ENCODE measurements at regions not wholly inside any gene's neighbourhood (a gene's known extent, or its start where the extent isn't known, plus 50 kb on each side); places are given as distances from the start of the nearest gene placed in this dataset.
"Not testable (repeated sequence)": the region's sequence is repeated elsewhere in the genome, so short reads cannot be mapped to it uniquely, and the experiment has no call there.

DNA sequence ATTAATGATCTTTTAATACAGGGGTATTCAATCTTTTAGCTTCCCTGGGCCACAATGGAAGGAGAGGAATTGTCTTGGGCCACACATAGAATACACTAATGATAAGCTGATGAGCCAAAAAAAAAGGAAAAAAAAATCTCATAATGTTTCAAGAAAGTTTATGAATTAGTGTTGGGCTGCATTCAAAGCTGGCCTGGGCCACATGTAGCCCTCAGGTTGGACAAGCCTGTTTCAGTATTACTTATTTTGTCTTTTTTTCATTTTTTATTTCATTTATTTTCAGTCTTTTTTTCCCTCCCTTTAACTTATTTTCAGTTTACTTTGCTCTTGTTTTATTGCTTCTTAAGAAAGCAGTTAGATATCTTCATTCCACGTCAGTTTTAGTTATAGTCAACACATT lies 2171.8 kb upstream of the DEFB115 start:
- Histone ChIP-seq H3K36me3 (ENCODE audit: control insufficient read depth, insufficient read depth, low read length) (no peaks in the 10 kb centered on the region), H3K9ac (ENCODE audit: insufficient read depth, low read length) (no peak overlapping the region), H3K9me3 (ENCODE audit: control insufficient read depth, insufficient read depth, low read depth, low read length) (peaks cover 1% of the 10 kb centered on the region), H3K79me2 (ENCODE audit: control insufficient read depth, insufficient read depth, low read length) (no peaks in the 10 kb centered on the region), H3K4me1 (ENCODE audit: control insufficient read depth, extremely low read depth, insufficient read depth, low read length) (no peaks in the 10 kb centered on the region), H3K27ac (ENCODE audit: insufficient read depth, low read length) (no peak overlapping the region), H3K27me3 (ENCODE audit: control insufficient read depth, insufficient read depth, low read length) (no peaks in the 10 kb centered on the region), H4K20me1 (ENCODE audit: control insufficient read depth, extremely low read depth, insufficient read depth, low read length) (no peaks in the 10 kb centered on the region), H3K4me2 (ENCODE audit: extremely low read depth, insufficient read depth, low read length) (no peak overlapping the region), H2AFZ (ENCODE audit: low read length) (no peak overlapping the region), H3K4me3 (replicated peaks in 1 of 4; ENCODE audit: control extremely low read depth in 1 of 4, insufficient read depth in 1 of 4, low read depth in 3 of 4, low read length in 4 of 4) (no peak overlapping the region)
- TF ChIP-seq EZH2 (IDR thresholded peaks at IDR 0.05; ENCODE audit: low read length, missing control alignments) (no peak), CTCF (conservative IDR thresholded peaks at IDR 0.05 in 1 of 2, IDR thresholded peaks at IDR 0.05 in 1 of 2; ENCODE audit: low read depth in 1 of 2, low read length in 2 of 2) (no peak)
- no peak for DNase-seq (ENCODE audit: low read depth in 2 of 2)

DNA sequence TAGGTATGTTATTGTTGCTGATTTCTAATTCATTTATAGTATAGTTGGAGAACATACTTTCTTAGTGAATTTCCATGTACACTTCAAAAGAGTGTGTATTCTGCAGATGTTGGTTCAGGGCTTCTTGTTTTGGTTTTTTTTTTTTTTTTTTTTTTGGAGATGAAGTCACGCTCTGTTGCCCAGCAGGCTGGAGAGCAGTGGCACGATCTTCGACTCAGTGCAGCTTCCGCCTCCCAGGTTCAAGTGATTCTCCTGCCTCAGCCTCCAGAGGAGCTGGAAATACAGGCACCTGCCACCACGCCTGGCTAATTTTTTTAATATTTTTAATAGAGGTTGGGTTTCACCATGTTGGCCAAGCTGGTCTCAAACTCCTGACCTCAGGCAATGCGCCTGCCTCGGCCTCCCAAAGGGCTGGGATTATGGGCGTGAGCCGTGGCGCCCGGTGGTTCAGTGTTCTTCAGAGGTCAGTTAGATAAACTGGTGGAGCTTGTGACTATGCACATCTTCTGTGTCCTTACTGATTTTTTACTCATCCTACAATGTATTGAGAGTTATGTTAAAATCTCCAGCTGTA lies 2171.2 kb upstream of the DEFB115 start:
- H4K20me1 ChIP-seq (ENCODE audit: control insufficient read depth, extremely low read depth, insufficient read depth, low read length); DNase-seq (ENCODE audit: low read depth in 2 of 2); H3K79me2 ChIP-seq (ENCODE audit: control insufficient read depth, insufficient read depth, low read length); H3K36me3 ChIP-seq (ENCODE audit: control insufficient read depth, insufficient read depth, low read length); H3K4me1 ChIP-seq (ENCODE audit: control insufficient read depth, extremely low read depth, insufficient read depth, low read length); H3K27me3 ChIP-seq (ENCODE audit: control insufficient read depth, insufficient read depth, low read length); H3K9ac ChIP-seq (ENCODE audit: insufficient read depth, low read length); H3K9me3 ChIP-seq (ENCODE audit: control insufficient read depth, insufficient read depth, low read depth, low read length); H3K4me3 ChIP-seq (replicated peaks in 1 of 4; ENCODE audit: control extremely low read depth in 1 of 4, insufficient read depth in 1 of 4, low read depth in 3 of 4, low read length in 4 of 4); H3K4me2 ChIP-seq (ENCODE audit: extremely low read depth, insufficient read depth, low read length); H2AFZ ChIP-seq (ENCODE audit: low read length); H3K27ac ChIP-seq (ENCODE audit: insufficient read depth, low read length): not testable (repeated sequence)

- H3K9ac ChIP-seq (ENCODE audit: insufficient read depth, low read length) = no peak overlapping the region
- DNase-seq (ENCODE audit: low read depth in 2 of 2) = no peak
- peaks cover 1% of the 10 kb centered on the region for H3K9me3 ChIP-seq (ENCODE audit: control insufficient read depth, insufficient read depth, low read depth, low read length)
Observed at GRCh38 chr20:29086938-29087337, 2170.5 kb upstream of the DEFB115 start.

DNA sequence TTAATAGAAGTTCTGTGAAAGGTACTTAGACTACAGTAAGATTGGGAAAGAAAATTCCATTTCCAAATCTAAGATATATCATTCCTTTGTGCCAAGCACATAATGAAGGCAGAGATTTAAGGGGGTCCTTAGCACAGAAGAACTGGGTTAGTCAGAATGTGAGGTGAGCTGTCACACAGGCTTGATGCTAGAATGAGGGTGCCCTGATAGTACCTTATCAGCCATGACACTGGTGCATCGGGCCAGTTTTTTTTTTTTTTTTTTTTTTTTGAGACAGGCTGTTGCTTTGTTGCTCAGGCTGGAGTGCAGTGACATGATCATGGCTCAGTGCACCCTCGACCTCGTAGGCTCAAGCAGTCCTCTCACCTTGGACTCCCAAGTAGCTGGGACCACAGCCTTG lies 2169.6 kb upstream of the DEFB115 start:
- H3K4me2 ChIP-seq (ENCODE audit: extremely low read depth, insufficient read depth, low read length); H3K36me3 ChIP-seq (ENCODE audit: control insufficient read depth, insufficient read depth, low read length); H3K4me1 ChIP-seq (ENCODE audit: control insufficient read depth, extremely low read depth, insufficient read depth, low read length); H3K27me3 ChIP-seq (ENCODE audit: control insufficient read depth, insufficient read depth, low read length); H2AFZ ChIP-seq (ENCODE audit: low read length); DNase-seq (ENCODE audit: low read depth in 2 of 2); H3K27ac ChIP-seq (ENCODE audit: insufficient read depth, low read length); H3K79me2 ChIP-seq (ENCODE audit: control insufficient read depth, insufficient read depth, low read length); H4K20me1 ChIP-seq (ENCODE audit: control insufficient read depth, extremely low read depth, insufficient read depth, low read length); H3K9ac ChIP-seq (ENCODE audit: insufficient read depth, low read length); H3K9me3 ChIP-seq (ENCODE audit: control insufficient read depth, insufficient read depth, low read depth, low read length); H3K4me3 ChIP-seq (replicated peaks in 1 of 4; ENCODE audit: control extremely low read depth in 1 of 4, insufficient read depth in 1 of 4, low read depth in 3 of 4, low read length in 4 of 4): not testable (repeated sequence)

More at GRCh38 chr20:29086938-29087337, 2170.5 kb upstream of the DEFB115 start:
- Histone ChIP-seq H3K4me3 (replicated peaks in 1 of 4; ENCODE audit: control extremely low read depth in 1 of 4, insufficient read depth in 1 of 4, low read depth in 3 of 4, low read length in 4 of 4) (no peak overlapping the region), H3K27me3 (ENCODE audit: control insufficient read depth, insufficient read depth, low read length) (no peaks in the 10 kb centered on the region), H3K36me3 (ENCODE audit: control insufficient read depth, insufficient read depth, low read length) (no peaks in the 10 kb centered on the region), H3K4me2 (ENCODE audit: extremely low read depth, insufficient read depth, low read length) (no peak overlapping the region), H3K4me1 (ENCODE audit: control insufficient read depth, extremely low read depth, insufficient read depth, low read length) (no peaks in the 10 kb centered on the region), H4K20me1 (ENCODE audit: control insufficient read depth, extremely low read depth, insufficient read depth, low read length) (no peaks in the 10 kb centered on the region), H3K27ac (ENCODE audit: insufficient read depth, low read length) (no peak overlapping the region), H2AFZ (ENCODE audit: low read length) (no peak overlapping the region), H3K79me2 (ENCODE audit: control insufficient read depth, insufficient read depth, low read length) (no peaks in the 10 kb centered on the region)
- TF ChIP-seq CTCF (conservative IDR thresholded peaks at IDR 0.05 in 1 of 2, IDR thresholded peaks at IDR 0.05 in 1 of 2; ENCODE audit: low read depth in 1 of 2, low read length in 2 of 2) (no peak), EZH2 (IDR thresholded peaks at IDR 0.05; ENCODE audit: low read length, missing control alignments) (no peak)

DNA sequence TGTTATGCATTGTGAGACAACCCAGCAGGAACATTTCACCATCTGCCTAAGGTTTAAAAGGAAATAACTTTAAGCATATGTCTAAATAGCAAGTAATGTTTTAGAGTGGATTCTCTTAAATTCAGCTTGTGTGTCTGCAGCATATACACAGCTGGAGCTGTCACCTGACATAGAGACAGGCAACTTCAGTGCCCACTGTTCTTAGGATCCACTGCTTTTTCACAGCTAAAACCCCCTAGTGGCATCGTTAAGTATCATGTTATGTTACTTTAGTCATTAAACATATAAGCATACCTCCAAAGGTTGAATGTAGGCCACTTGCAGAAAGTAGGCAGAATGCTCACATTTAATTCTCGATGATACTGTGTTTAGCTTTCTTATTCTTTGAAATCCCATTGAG lies 2169.0 kb upstream of the DEFB115 start:
- not testable (repeated sequence) for H3K36me3 ChIP-seq (ENCODE audit: control insufficient read depth, insufficient read depth, low read length); H2AFZ ChIP-seq (ENCODE audit: low read length); H3K4me2 ChIP-seq (ENCODE audit: extremely low read depth, insufficient read depth, low read length); H3K4me1 ChIP-seq (ENCODE audit: control insufficient read depth, extremely low read depth, insufficient read depth, low read length); H4K20me1 ChIP-seq (ENCODE audit: control insufficient read depth, extremely low read depth, insufficient read depth, low read length); H3K27me3 ChIP-seq (ENCODE audit: control insufficient read depth, insufficient read depth, low read length); H3K9ac ChIP-seq (ENCODE audit: insufficient read depth, low read length); H3K4me3 ChIP-seq (replicated peaks in 1 of 4; ENCODE audit: control extremely low read depth in 1 of 4, insufficient read depth in 1 of 4, low read depth in 3 of 4, low read length in 4 of 4); H3K79me2 ChIP-seq (ENCODE audit: control insufficient read depth, insufficient read depth, low read length); H3K9me3 ChIP-seq (ENCODE audit: control insufficient read depth, insufficient read depth, low read depth, low read length); DNase-seq (ENCODE audit: low read depth in 2 of 2); H3K27ac ChIP-seq (ENCODE audit: insufficient read depth, low read length)
